Suprapubic skin (tissue), 4 donors: ENCODE measurements at regions not wholly inside any gene's neighbourhood (a gene's known extent, or its start where the extent isn't known, plus 50 kb on each side); places are given as distances from the start of the nearest gene placed in this dataset.

Experiments
- POLR2A ChIP-seq, 2 donors: fragments of 450-650 bp; IDR thresholded peaks; one replicate each; pipeline ENCODE4 v1.6.1; 2017; ENCODE audit warnings: antibody characterized with exemption in 2 of 2, mild to moderate bottlenecking in 2 of 2, moderate library complexity in 2 of 2
- POLR2AphosphoS5 ChIP-seq, 3 donors: sonication (generic); formaldehyde crosslinking; IDR thresholded peaks; one replicate each; pipeline ENCODE4 v1.6.1; 2017; ENCODE audit warnings: antibody characterized with exemption in 3 of 3
- TF ChIP-seq, protein P1 (sequence below), 2 donors: fragments of 200-600 bp in 1 of 2; fragments of 450-650 bp in 1 of 2; sonication (generic) in 1 of 2; IDR thresholded peaks; one replicate each; pipeline ENCODE4 v1.5.1; 2016 to 2019; ENCODE audit warnings: antibody characterized with exemption in 2 of 2, mild to moderate bottlenecking in 1 of 2, moderate library complexity in 1 of 2

- TF ChIP-seq, protein P1, sequence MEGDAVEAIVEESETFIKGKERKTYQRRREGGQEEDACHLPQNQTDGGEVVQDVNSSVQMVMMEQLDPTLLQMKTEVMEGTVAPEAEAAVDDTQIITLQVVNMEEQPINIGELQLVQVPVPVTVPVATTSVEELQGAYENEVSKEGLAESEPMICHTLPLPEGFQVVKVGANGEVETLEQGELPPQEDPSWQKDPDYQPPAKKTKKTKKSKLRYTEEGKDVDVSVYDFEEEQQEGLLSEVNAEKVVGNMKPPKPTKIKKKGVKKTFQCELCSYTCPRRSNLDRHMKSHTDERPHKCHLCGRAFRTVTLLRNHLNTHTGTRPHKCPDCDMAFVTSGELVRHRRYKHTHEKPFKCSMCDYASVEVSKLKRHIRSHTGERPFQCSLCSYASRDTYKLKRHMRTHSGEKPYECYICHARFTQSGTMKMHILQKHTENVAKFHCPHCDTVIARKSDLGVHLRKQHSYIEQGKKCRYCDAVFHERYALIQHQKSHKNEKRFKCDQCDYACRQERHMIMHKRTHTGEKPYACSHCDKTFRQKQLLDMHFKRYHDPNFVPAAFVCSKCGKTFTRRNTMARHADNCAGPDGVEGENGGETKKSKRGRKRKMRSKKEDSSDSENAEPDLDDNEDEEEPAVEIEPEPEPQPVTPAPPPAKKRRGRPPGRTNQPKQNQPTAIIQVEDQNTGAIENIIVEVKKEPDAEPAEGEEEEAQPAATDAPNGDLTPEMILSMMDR (IDR thresholded peaks at IDR 0.05), result no peak
- TF ChIP-seq POLR2A (IDR thresholded peaks at IDR 0.05) (no peak), POLR2AphosphoS5 (IDR thresholded peaks at IDR 0.05) (no peak)
These were observed 333.6 kb upstream of the MAGI2 start for GRCh38 chr7:79787096-79787495.
